ENCODE measurements at regions not wholly inside any gene's neighbourhood (a gene's known extent, or its start where the extent isn't known, plus 50 kb on each side); places are given as distances from the start of the nearest gene placed in this dataset.
A peak's percentile ranks its signal among the peaks of the same experiment; 100 is the strongest.

GRCh38 chr12:94716339-94716738 is 66.0 kb upstream of the TMCC3 start:
- no peak for DNase-seq (ENCODE audit: low read depth in 2 of 2)

- no peak for DNase-seq (ENCODE audit: low read depth in 2 of 2)
Measured at GRCh38 chr12:94714378-94715114, 64.2 kb upstream of the TMCC3 start.

- DNase-seq (ENCODE audit: low read depth in 2 of 2) = no peak
Measured at GRCh38 chr12:94712815-94713515, 62.6 kb upstream of the TMCC3 start.

GRCh38 chr12:94710933-94711332 is 60.6 kb upstream of the TMCC3 start:
- peak; percentile 9 to 16 for DNase-seq (ENCODE audit: low read depth in 2 of 2)

GRCh38 chr12:94707892-94708291 is 57.5 kb upstream of the TMCC3 start:
- no peak for DNase-seq (ENCODE audit: low read depth in 2 of 2)

- DNase-seq (ENCODE audit: low read depth in 2 of 2) = no peak
Measured at GRCh38 chr12:94707036-94707435, 56.7 kb upstream of the TMCC3 start.

- no peak for DNase-seq (ENCODE audit: low read depth in 2 of 2)
Measured at GRCh38 chr12:94706250-94706661, 55.9 kb upstream of the TMCC3 start.

GRCh38 chr12:94705676-94706075 is 55.3 kb upstream of the TMCC3 start:
- DNase-seq (ENCODE audit: low read depth in 2 of 2) = no peak

GRCh38 chr12:94704452-94705306 is 54.3 kb upstream of the TMCC3 start:
- no peak for DNase-seq (ENCODE audit: low read depth in 2 of 2)

GRCh38 chr12:94702696-94703095 is 52.3 kb upstream of the TMCC3 start:
- no peak for DNase-seq (ENCODE audit: low read depth in 2 of 2)

GRCh38 chr12:94701711-94702110 is 51.4 kb upstream of the TMCC3 start:
- no peak for DNase-seq (ENCODE audit: low read depth in 2 of 2)

GRCh38 chr12:94700662-94701061 is 50.3 kb upstream of the TMCC3 start:
- DNase-seq (ENCODE audit: low read depth in 2 of 2) = no peak
